ENCODE measurements at regions not wholly inside any gene's neighbourhood (a gene's known extent, or its start where the extent isn't known, plus 50 kb on each side); places are given as distances from the start of the nearest gene placed in this dataset.

DNA sequence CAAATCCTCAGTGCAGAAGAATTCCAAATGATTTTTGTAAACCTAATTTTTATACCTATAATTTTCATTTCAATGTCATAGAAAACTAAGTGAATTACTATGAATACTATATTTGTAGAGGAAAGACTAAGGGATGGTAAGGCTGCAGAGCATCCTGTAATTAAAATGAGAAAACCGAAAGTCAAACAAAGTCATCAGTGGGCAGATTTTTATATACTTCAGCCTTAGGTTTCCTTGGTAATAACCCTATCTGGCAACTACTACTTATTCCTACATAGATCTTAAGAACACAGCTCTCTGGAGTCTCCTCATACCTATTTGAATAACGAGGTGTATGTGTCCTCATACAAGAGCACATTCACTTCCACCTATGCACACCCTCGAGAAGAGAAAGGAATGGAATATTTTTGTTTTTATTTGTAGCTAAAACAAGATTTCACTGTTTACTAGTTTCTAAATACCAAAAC lies 117.9 kb upstream of the SGK1 start:
- TF ChIP-seq, protein P1, sequence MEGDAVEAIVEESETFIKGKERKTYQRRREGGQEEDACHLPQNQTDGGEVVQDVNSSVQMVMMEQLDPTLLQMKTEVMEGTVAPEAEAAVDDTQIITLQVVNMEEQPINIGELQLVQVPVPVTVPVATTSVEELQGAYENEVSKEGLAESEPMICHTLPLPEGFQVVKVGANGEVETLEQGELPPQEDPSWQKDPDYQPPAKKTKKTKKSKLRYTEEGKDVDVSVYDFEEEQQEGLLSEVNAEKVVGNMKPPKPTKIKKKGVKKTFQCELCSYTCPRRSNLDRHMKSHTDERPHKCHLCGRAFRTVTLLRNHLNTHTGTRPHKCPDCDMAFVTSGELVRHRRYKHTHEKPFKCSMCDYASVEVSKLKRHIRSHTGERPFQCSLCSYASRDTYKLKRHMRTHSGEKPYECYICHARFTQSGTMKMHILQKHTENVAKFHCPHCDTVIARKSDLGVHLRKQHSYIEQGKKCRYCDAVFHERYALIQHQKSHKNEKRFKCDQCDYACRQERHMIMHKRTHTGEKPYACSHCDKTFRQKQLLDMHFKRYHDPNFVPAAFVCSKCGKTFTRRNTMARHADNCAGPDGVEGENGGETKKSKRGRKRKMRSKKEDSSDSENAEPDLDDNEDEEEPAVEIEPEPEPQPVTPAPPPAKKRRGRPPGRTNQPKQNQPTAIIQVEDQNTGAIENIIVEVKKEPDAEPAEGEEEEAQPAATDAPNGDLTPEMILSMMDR (IDR thresholded peaks at IDR 0.05): no peak
- TF ChIP-seq POLR2A (IDR thresholded peaks at IDR 0.05): no peak
- no peak for TF ChIP-seq EP300 (IDR thresholded peaks at IDR 0.05; ENCODE audit: low read depth)

Measured in transverse colon (tissue), 3 donors.